ENCODE measurements at regions not wholly inside any gene's neighbourhood (a gene's known extent, or its start where the extent isn't known, plus 50 kb on each side); places are given as distances from the start of the nearest gene placed in this dataset.
A peak's percentile ranks its signal among the peaks of the same experiment; 100 is the strongest.

DNA sequence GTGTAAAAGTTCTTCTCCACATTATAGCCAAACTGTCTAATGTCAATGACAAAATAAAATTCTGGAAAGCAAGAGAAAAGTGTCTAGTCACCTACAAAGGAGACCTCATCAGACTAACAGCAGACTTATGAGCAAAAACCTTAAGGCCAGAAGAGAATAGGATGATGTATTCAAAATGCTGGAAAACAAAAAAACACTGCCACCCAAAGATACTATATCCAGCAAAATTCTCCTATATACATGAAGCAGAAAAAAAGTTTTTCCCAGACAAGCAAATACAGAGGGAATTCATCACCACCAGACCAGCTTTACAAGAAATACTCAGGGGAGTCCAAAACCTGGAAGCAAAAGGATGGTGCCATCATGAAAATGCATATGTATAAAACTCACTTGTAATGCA lies 755.6 kb upstream of the CITED2 start (continued):
- TF ChIP-seq, protein P1, sequence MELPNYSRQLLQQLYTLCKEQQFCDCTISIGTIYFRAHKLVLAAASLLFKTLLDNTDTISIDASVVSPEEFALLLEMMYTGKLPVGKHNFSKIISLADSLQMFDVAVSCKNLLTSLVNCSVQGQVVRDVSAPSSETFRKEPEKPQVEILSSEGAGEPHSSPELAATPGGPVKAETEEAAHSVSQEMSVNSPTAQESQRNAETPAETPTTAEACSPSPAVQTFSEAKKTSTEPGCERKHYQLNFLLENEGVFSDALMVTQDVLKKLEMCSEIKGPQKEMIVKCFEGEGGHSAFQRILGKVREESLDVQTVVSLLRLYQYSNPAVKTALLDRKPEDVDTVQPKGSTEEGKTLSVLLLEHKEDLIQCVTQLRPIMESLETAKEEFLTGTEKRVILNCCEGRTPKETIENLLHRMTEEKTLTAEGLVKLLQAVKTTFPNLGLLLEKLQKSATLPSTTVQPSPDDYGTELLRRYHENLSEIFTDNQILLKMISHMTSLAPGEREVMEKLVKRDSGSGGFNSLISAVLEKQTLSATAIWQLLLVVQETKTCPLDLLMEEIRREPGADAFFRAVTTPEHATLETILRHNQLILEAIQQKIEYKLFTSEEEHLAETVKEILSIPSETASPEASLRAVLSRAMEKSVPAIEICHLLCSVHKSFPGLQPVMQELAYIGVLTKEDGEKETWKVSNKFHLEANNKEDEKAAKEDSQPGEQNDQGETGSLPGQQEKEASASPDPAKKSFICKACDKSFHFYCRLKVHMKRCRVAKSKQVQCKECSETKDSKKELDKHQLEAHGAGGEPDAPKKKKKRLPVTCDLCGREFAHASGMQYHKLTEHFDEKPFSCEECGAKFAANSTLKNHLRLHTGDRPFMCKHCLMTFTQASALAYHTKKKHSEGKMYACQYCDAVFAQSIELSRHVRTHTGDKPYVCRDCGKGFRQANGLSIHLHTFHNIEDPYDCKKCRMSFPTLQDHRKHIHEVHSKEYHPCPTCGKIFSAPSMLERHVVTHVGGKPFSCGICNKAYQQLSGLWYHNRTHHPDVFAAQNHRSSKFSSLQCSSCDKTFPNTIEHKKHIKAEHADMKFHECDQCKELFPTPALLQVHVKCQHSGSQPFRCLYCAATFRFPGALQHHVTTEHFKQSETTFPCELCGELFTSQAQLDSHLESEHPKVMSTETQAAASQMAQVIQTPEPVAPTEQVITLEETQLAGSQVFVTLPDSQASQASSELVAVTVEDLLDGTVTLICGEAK (IDR thresholded peaks at IDR 0.05), result no peak
- TF ChIP-seq, protein P1 (CRISPR knock-in tag; IDR thresholded peaks at IDR 0.05), result no peak
- TF ChIP-seq, protein P2, sequence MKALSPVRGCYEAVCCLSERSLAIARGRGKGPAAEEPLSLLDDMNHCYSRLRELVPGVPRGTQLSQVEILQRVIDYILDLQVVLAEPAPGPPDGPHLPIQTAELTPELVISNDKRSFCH (CRISPR knock-in tag; IDR thresholded peaks at IDR 0.05), result no peak
- TF ChIP-seq, protein P2 (tag; IDR thresholded peaks at IDR 0.05), result no peak
- TF ChIP-seq GABPB2 (CRISPR knock-in tag; conservative IDR thresholded peaks at IDR 0.05) (no peak), BCL6 (CRISPR knock-in tag; IDR thresholded peaks at IDR 0.05) (no peak), MAFG (tag; conservative IDR thresholded peaks at IDR 0.05) (peak; percentile 27; the same call in 1 of the 2 replicates), JUND (IDR thresholded peaks at IDR 0.05; ENCODE audit: borderline replicate concordance, low read depth, low read length) (no peak), JUND (tag; IDR thresholded peaks at IDR 0.05; ENCODE audit: borderline replicate concordance, low read depth, low read length) (no peak)

All from K562 (cell line).